Heart right ventricle (tissue), 16 donors: ENCODE measurements at regions not wholly inside any gene's neighbourhood (a gene's known extent, or its start where the extent isn't known, plus 50 kb on each side); places are given as distances from the start of the nearest gene placed in this dataset.

Source experiments
- ATAC-seq, 8 donors: fragments of 200-7000 bp; cut with Tn5 transposase; one replicate each; pipeline ENCODE4 v1.9.1; 2020; ENCODE audit warnings: mild to moderate bottlenecking in 8 of 8, moderate library complexity in 8 of 8, moderate number of reproducible peaks in 1 of 8
- DNase-seq, 2 donors: peaks; one replicate each; pipeline ENCODE4 v3.0.0-alpha.2; 2020
- H3K27ac ChIP-seq, 10 donors: fragments of 200-600 bp; sonication (generic) in 2 of 10; one replicate each; pipeline versions ENCODE4 v1.5.0 to v1.8.0; 2020 to 2022; ENCODE audit warnings: mild to moderate bottlenecking in 3 of 10
- H3K27me3 ChIP-seq, 7 donors: fragments of 200-600 bp; one replicate each; pipeline ENCODE4 v1.8.0; 2021 to 2022; ENCODE audit warnings: mild to moderate bottlenecking in 2 of 7
- H3K36me3 ChIP-seq, 9 donors: fragments of 200-600 bp; sonication (generic) in 1 of 9; one replicate each; pipeline versions ENCODE4 v1.5.0 to v1.8.0; 2020 to 2022; ENCODE audit warnings: mild to moderate bottlenecking in 2 of 9
- H3K4me1 ChIP-seq, 9 donors: fragments of 200-600 bp; sonication (generic) in 1 of 9; one replicate each; pipeline versions ENCODE4 v1.5.0 to v1.8.0; 2020 to 2022; ENCODE audit warnings: mild to moderate bottlenecking in 4 of 9
- H3K4me3 ChIP-seq, 10 donors: fragments of 200-600 bp; sonication (generic) in 2 of 10; one replicate each; pipeline versions ENCODE4 v1.5.0 to v1.8.0; 2020 to 2022; ENCODE audit warnings: mild to moderate bottlenecking in 7 of 10, moderate library complexity in 2 of 10
- H3K9me3 ChIP-seq, 11 donors: fragments of 200-600 bp in 10 of 11; sonication (generic) in 2 of 11; one replicate each; pipeline versions ENCODE4 v1.5.0 to v1.8.0; 2013 to 2022; ENCODE audit warnings: mild to moderate bottlenecking in 2 of 11, control low read depth in 1 of 11, moderate library complexity in 1 of 11
- CTCF ChIP-seq, 9 donors: fragments of 200-600 bp; sonication (generic) in 2 of 9; IDR thresholded peaks; one replicate each; pipeline versions ENCODE4 v1.5.0 to v1.8.0; 2021 to 2022; ENCODE audit warnings: antibody characterized with exemption in 9 of 9, mild to moderate bottlenecking in 5 of 9, moderate library complexity in 1 of 9
- WGBS, 2 donors: extraction: QIAGEN DNeasy Blood & Tissue Kit; methylation state at CpG; one replicate each; pipeline ENCODE4 v1.1.7; 2013; ENCODE audit warnings: inconsistent platforms in 1 of 2; 5-methylcytosine and 5-hydroxymethylcytosine counted together
- intact Hi-C, 10 donors: fragments of 100-400 bp; cut with DNase I; formaldehyde crosslinking; loops; one replicate each; pipeline versions ENCODE4 v1.11.1 to v1.14.2; 2022
- donor health status: Arrhythmogenic right ventricular cardiomyopathy.
- donor health status: ischemic (EF 13 %, LVEDD 7.1; RV severe dilation, severe dysfunction).
- donor health status: healthy with polysubstance abuse.
- donor health status: DM: no; HTN: yes; CAD: no.
- donor health status: DM: no; HTN: no; CAD: no.
- donor health status: ischemic (EF 25% LVEDD 6.9; RV normal size, moderate dysfunction).
- donor health status: ischemic (EF 25% LVEDD 5.7; RV mildly dilated, moderate dysfunction).
- donor health status: healthy.
- donor health status: DM: yes; HTN: yes; CAD: no.
- donor health status: Ischemic cardiomyopathy.
- donor health status: ischemic (EF 35%, LVEDD 5.7; RV mildly dilated, moderate dysfunction).
- donor health status: nonischemic (EF 11% LVEDD 7.7; RV severe dilation, severe dysfunction).
- donor health status: DM: yes; HTN: yes; CAD: no.
- donor health status: PGD.
- donor health status: ischemic (EF 29% LVEDD 5.4; RV normal size, mild dysfunction).
- donor health status: nonischemic (EF 23%, LVEDD 6.1; RV moderate dilation, normal function).

GRCh38 chr5:96297867-96298266, 135.2 kb downstream of the PCSK1 start:
- DNase-seq, result no peak
- TF ChIP-seq CTCF (IDR thresholded peaks at IDR 0.05), result no peak
- Histone ChIP-seq H3K4me3 (no peak overlapping the region), H3K27ac (peak overlapping the region in 5 of 10 donors; percentile 41 to 78 (median 61)), H3K4me1 (peaks cover 0 to 41% (median 25%) of the 10 kb centered on the region in 9 donors), H3K27me3 (no peaks in the 10 kb centered on the region), H3K9me3 (peaks cover 0 to 25% (median 0%) of the 10 kb centered on the region in 11 donors), H3K36me3 (no peaks in the 10 kb centered on the region)
- WGBS, 2 donors, result 54 to 57% methylated on average over 3 of the region's 3 CpGs
- ATAC-seq, result peak in 1 of 8 donors; percentile 17
- intact Hi-C loops, result no loop called here

- intact Hi-C loops, result no loop called here
- peak overlapping the region in 6 of 10 donors; percentile 7 to 78 (median 61) for H3K27ac ChIP-seq
- 37 to 46% methylated on average over 1 of the region's 1 CpG for WGBS, 2 donors
- H3K4me3 ChIP-seq, result no peak overlapping the region
- H3K27me3 ChIP-seq, result no peaks in the 10 kb centered on the region
- H3K4me1 ChIP-seq, result peaks cover 0 to 46% (median 25%) of the 10 kb centered on the region in 9 donors
- no peak for TF ChIP-seq CTCF (IDR thresholded peaks at IDR 0.05)
- ATAC-seq (peak in 6 of 8 donors; percentile 63 to 84 (median 72)), DNase-seq (peak in 1 of 2 donors; percentile 34)
- no peaks in the 10 kb centered on the region for H3K36me3 ChIP-seq
- H3K9me3 ChIP-seq, result peaks cover 0 to 20% (median 0%) of the 10 kb centered on the region in 11 donors
These were observed 135.8 kb downstream of the PCSK1 start for GRCh38 chr5:96297290-96297689.

GRCh38 chr5:96294884-96295202, 138.2 kb downstream of the PCSK1 start:
- Histone ChIP-seq H3K4me3 (no peak overlapping the region), H3K36me3 (no peaks in the 10 kb centered on the region), H3K27ac (peak overlapping the region; percentile 7 to 77 (median 68)), H3K4me1 (peaks cover 0 to 46% (median 25%) of the 10 kb centered on the region in 9 donors), H3K27me3 (no peaks in the 10 kb centered on the region), H3K9me3 (peaks cover 0 to 7% (median 0%) of the 10 kb centered on the region in 11 donors)
- intact Hi-C loops, result loop anchor here in 2 of 10 donors (5.0 kb wide), 2 partner anchors 38 to 48 kb away; no protein-coding TSS in a partner anchor
- TF ChIP-seq CTCF (IDR thresholded peaks at IDR 0.05), result no peak
- no peak for DNase-seq
- peak in 1 of 8 donors; percentile 8 for ATAC-seq

- no peaks in the 10 kb centered on the region for H3K27me3 ChIP-seq
- H3K4me3 ChIP-seq, result no peak overlapping the region
- peaks cover 0 to 7% (median 0%) of the 10 kb centered on the region in 11 donors for H3K9me3 ChIP-seq
- WGBS, 2 donors, result 24 to 48% methylated on average over 2 of the region's 2 CpGs
- intact Hi-C loops, result loop anchor here in 2 of 10 donors (5.0 kb wide), 2 partner anchors 37 to 47 kb away; no protein-coding TSS in a partner anchor
- H3K27ac ChIP-seq, result peak overlapping the region; percentile 7 to 77 (median 70)
- ATAC-seq (peak in 7 of 8 donors; percentile 58 to 87 (median 78)), DNase-seq (peak in 1 of 2 donors; percentile 19)
- TF ChIP-seq CTCF (IDR thresholded peaks at IDR 0.05), result no peak
- peaks cover 0 to 46% (median 25%) of the 10 kb centered on the region in 9 donors for H3K4me1 ChIP-seq
- no peaks in the 10 kb centered on the region for H3K36me3 ChIP-seq
These were observed 138.8 kb downstream of the PCSK1 start for GRCh38 chr5:96293966-96294883.
